ENCODE measurements at regions not wholly inside any gene's neighbourhood (a gene's known extent, or its start where the extent isn't known, plus 50 kb on each side); places are given as distances from the start of the nearest gene placed in this dataset.
A peak's percentile ranks its signal among the peaks of the same experiment; 100 is the strongest.
"Not testable (repeated sequence)": the region's sequence is repeated elsewhere in the genome, so short reads cannot be mapped to it uniquely, and the experiment has no call there.

DNA sequence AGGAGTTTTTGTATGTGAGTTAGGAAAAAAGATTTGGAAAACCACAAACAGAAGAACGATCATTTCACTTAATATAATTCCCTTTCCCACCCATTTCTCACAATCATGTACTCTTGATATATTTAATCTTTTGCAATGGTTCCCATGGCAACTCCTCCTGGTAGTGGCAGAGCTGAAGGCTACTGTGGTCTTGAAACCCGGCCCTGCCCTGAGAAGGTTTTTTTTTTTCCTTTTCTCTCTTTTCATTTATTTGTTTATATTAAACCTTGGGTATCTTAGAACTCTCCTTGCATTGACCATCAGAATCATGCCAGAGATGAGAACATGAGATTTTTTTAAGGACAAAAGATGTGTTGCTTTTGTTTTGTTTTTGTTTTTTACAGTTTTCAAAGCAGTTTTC is 566.1 kb upstream of the NRP1 start:
- no peak for DNase-seq (ENCODE audit: low read depth in 2 of 2)

DNA sequence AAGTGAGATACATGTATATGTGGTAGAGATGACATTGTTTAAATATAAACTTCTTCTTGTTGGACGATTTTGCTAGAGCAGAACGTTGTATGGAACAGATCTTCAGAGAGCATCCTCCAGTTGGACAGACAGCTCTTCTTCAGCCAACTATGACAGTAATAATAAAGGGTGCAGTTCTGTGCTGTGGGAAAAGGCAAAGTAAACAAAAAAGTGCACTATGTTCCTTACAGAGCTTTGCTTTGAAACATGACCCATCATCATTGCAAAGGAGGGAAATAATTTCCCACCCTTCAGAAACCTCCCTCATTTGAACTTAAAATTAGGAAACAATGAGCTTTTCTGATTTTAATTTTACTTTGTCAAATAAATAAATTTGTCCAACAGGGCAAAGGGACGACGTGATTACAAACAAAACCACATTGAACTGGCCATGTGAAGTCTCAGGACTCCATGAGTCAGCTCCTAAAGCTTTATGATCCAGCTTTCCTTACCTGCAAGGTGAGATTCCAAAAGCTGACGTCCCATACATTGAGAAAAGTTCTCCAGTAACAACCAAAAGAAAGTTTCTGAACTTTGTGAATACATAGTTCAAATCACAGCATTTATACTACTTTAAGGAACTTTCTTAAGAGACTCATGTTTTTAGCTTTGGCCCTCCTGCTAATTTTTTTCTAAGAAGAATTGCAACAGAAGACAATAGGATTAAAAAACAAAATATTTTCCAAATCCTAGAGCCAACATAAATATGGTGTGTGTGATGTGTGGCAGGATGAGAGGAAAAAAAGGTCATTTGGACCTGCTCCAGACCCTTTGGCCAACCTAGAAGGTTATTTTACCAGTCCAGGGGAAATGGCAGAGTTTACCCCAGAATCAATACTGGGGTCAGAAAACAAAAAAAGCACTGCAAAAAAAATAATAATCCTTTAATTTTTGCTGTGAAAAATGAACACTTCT is 565.4 kb upstream of the NRP1 start:
- DNase-seq (ENCODE audit: low read depth in 2 of 2) = no peak

DNA sequence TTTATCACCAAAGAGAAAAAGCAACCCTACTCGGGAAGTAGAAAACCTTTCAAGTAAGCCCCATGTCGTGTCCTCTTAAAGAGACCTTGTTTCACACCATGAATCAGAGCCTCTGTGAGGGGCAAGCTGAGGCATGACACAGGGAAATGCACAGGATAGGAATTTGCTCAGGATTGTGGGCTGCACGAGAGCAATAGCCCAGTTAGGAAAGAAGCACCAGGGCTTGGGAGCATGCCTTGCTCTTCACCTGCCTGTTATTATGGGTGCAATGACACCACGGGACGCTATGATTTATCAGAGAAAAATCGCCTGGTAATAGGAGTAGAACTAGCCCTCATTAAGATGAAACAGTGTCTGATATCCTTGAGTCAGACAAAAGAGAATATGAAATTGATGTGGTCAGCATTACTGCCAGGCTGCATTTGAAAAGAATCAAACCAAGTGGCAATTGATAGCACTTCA is 562.9 kb upstream of the NRP1 start:
- DNase-seq (ENCODE audit: low read depth in 2 of 2) = no peak

- no peak for DNase-seq (ENCODE audit: low read depth in 2 of 2)
Observed at GRCh38 chr10:33893506-33893905, 559.0 kb upstream of the NRP1 start.

DNA sequence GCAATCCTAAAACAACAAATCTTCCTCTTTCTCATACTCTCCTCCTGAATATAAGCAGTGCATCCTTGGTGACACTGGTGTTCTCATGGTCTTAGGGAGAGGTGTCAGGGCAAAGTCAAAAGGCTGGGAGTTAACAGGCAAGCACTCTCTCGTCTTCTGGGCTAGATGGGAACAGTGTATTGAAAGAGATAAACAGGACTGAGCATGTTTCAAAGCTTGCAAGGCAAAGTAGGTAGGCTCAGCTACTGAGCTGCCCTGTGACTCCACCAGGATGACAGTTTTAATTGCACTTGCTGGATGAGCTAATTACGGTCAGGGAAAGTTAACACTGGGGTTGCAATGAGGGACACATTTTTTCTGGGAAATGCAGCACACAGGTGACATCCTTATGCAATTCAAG is 554.9 kb upstream of the NRP1 start:
- DNase-seq (ENCODE audit: low read depth in 2 of 2) = no peak

DNA sequence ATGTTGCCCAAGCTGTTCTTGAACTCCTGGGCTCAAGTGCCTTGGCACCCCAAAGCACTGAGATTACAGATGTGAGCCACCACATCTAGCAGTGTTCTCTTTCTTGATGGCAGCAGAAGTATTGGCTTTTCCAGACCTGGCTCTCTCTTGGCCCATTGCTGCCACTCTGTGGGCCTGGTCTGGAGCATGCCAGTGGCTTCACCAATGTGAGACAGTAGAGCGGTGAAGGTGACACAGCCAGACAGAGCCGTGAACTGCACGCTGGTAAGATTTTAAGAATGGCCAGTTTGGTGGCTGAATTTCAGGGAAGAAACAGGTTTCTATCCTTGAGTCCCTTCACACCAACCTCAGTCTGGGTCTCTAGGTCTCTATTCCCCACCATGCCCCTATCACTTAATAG is 552.7 kb upstream of the NRP1 start:
- DNase-seq (ENCODE audit: low read depth in 2 of 2) = no peak

GRCh38 chr10:33886299-33886698 is 551.8 kb upstream of the NRP1 start:
- no peak for DNase-seq (ENCODE audit: low read depth in 2 of 2)

- DNase-seq (ENCODE audit: low read depth in 2 of 2) = no peak
Observed at GRCh38 chr10:33884604-33885003, 550.1 kb upstream of the NRP1 start.

DNA sequence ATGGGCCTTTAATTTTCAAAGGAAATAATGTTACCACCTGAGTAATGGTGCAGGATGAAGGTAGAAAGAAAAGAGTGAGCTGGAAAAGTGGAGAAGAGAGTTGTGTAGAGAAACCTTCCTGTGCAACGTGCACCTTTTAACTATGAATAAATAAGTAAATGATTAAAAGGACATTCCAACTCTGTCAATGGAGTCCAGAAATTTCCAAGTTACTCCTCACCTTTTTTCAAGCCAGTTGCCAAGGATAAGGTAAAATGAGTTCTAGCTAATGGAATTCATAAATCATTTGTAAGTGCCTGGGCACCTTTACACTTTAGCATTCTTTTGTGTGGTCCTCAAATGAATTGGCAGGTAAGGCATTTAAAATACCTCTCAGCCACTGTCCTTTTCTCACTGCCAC is 549.4 kb upstream of the NRP1 start:
- DNase-seq (ENCODE audit: low read depth in 2 of 2) = no peak

DNA sequence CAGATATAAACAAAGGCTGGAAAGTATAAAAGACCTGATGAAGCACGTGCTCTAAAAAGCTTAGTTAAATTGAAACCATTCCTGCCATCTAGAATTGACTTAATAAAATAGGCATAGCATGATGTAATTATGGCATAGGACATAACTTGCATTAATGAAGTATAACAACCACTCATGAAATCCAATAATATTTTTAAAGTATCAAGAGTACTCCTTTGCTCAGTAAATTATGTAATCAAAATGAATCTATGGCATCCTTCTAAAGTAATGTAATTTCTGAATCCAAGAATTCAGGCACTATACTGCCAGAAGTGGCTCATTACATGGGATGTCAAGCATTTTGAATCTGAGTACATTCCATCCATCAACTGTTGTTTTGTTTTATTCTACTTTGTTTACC is 548.5 kb upstream of the NRP1 start:
- DNase-seq (ENCODE audit: low read depth in 2 of 2) = no peak

DNA sequence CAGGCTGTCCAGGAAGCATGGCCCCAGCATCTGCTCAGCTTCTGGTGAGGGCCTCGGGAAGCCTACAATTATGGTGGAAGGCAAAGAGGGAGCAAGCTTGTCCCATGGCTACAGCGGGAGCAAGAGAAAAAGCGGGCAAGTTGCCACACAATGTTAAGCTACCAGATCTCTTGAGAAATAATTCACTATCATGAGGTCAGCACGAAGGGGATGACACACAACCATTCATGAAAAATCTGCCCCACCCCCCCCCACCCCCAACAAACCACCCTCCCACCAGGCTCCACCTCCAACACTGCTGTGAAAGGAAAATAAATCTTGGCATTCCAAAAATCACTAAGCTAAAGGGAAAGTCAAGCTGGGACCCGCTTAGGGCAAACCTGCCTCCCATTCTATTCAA is 545.8 kb upstream of the NRP1 start:
- no peak for DNase-seq (ENCODE audit: low read depth in 2 of 2)

- DNase-seq (ENCODE audit: low read depth in 2 of 2) = no peak
Observed at GRCh38 chr10:33878238-33878786, 543.8 kb upstream of the NRP1 start.

GRCh38 chr10:33876584-33877400 is 542.3 kb upstream of the NRP1 start:
- DNase-seq (ENCODE audit: low read depth in 2 of 2) = no peak

DNA sequence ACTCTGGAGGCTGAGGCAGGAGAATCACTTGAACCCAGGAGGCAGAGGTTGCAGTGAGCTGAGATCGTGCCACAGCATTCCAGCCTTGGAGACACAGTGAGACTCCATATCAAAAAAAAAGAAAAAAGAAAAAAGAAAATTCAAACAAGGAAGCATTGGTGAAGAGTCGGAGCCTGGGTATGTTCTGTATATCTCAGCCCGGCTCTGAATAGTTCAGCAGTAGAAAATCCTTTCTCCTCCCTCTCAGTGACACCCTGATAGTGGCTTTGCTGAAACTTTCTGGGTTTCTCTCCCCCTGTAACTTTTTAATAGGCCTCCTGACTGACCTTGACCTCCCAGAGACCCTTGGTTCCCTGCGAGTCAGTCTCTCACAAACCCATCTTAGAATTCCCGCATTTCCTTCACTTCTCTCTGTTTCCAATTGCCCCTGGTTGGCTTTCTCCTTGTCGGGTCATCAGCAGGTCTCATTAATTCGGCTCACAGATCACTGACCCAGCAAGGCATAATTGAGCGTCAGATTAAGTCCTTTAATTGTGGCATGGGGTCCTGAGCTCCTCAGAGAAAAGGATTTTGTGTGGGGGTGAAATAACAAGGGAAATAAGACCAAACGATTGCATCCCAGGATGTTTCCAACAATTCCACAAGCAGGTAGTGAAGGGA is 541.6 kb upstream of the NRP1 start:
- no peak for DNase-seq (ENCODE audit: low read depth in 2 of 2)

DNA sequence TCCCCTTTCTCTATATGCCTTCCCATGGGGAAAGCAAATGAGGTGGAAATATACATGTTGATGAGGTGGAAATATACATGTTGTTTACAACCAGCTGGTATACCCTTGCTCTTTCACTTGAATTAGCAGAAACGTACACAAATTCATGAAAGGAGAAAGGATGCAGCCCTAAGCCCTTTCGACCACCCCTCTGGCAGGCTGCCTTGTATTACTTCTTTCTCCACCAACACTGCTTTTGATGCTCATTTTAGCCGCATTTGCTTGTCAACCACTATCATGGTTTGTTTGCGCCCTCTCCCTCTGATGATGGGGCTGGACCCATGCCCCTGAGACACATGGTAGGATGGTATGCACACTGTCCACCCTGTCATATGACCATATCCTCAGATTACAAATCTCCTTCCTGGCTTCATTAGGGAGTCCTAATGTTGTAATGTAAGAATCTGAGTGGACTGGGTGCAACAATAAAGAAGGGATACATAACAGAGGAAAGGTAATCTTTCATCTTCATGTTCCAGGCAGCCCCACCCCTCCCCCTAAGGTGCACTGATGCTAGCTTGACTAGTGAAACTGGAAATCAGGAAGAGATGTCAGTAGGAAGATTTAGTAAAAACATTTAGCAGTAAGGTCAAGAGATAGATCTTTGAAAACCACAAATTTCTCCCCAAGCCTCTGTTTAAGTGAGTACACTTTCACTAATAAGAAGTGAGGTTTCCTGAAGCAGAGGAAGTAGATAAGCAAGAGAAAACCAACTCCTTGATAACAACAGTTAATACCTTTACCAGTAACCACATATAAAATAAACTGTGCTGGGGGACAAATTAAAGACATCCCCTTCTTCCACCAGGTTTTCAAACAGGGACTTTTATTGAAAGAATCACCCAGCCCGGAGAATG is 536.8 kb upstream of the NRP1 start:
- no peak for DNase-seq (ENCODE audit: low read depth in 2 of 2)

GRCh38 chr10:33869481-33869880 is 535.0 kb upstream of the NRP1 start:
- no peak for DNase-seq (ENCODE audit: low read depth in 2 of 2)

GRCh38 chr10:33869028-33869427 is 534.6 kb upstream of the NRP1 start:
- DNase-seq (ENCODE audit: low read depth in 2 of 2) = peak; percentile 23 to 27

DNA sequence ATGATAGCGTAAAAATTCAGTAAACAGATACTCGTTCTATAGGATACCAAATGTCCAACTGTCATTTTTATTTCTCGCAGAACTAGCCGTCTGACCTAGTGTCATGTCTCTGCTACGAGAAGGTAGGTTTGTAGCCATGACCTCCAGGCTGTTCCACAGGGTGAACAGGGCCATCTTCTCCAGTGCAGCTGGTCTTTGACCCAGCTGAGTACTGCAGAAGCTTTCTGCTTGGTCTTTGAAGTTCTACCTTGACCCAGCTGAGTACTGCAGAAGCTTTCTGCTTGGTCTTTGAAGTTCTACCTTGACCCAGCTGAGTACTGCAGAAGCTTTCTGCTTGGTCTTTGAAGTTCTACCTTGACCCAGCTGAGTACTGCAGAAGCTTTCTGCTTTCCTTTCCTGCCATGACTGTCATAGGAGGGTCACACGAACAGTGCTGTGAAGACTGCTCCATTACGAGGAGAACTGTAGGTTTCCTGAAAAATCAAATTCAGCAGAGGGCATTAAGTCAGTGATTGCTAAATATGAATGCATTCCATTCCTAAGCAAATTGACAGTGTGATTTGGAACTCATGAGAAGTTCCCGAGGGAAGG is 532.8 kb upstream of the NRP1 start:
- not testable (repeated sequence) for DNase-seq (ENCODE audit: low read depth in 2 of 2)

DNA sequence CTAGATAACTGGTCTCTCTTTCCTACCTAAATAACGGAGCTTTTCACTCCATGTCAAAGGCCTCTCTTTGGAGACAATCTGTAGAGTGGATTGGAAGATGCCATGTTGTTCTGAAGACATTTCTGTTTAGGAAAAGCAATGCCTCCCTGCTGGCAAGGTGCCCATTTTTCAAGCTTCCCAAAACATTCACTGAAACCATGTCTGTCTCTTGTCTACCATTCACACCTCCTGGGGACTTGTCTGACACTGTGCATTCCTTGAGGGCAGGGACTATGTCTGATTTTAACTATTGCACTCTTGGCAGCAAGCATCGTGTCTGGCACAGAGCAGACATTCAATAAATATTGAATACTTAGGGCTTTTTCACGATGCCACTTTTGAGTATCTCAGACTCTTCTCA is 528.9 kb upstream of the NRP1 start:
- DNase-seq (ENCODE audit: low read depth in 2 of 2) = no peak

- DNase-seq (ENCODE audit: low read depth in 2 of 2) = no peak
Observed at GRCh38 chr10:33862536-33863105, 528.2 kb upstream of the NRP1 start.

Measured in fibroblast of skin of left quadriceps (primary cell).